ENCODE measurements at regions not wholly inside any gene's neighbourhood (a gene's known extent, or its start where the extent isn't known, plus 50 kb on each side); places are given as distances from the start of the nearest gene placed in this dataset.
A peak's percentile ranks its signal among the peaks of the same experiment; 100 is the strongest.

GRCh38 chr18:78073275-78073674 lies 823.6 kb downstream of the GALR1 start:
- Mint-ChIP-seq H3K27ac (no peak overlapping the region), H3K4me3 (ENCODE audit: low read depth) (no peak overlapping the region), H3K4me1 (ENCODE audit: low read depth) (peaks cover 1% of the 10 kb centered on the region), H3K27me3 (peaks cover 14% of the 10 kb centered on the region), H3K36me3 (ENCODE audit: insufficient read depth) (no peaks in the 10 kb centered on the region), H3K9me3 (ENCODE audit: low read depth) (no peaks in the 10 kb centered on the region)
- peak; percentile 26 for TF ChIP-seq CTCF (IDR thresholded peaks at IDR 0.05; ENCODE audit: unreplicated experiment)
- no peak for DNase-seq (ENCODE audit: low spot score, unreplicated experiment)

GRCh38 chr18:78074400-78075020 lies 824.9 kb downstream of the GALR1 start:
- no peak for TF ChIP-seq CTCF (IDR thresholded peaks at IDR 0.05; ENCODE audit: unreplicated experiment)
- Mint-ChIP-seq H3K36me3 (ENCODE audit: insufficient read depth) (no peaks in the 10 kb centered on the region), H3K27ac (no peak overlapping the region), H3K27me3 (peaks cover 11% of the 10 kb centered on the region), H3K9me3 (ENCODE audit: low read depth) (no peaks in the 10 kb centered on the region), H3K4me3 (ENCODE audit: low read depth) (no peak overlapping the region), H3K4me1 (ENCODE audit: low read depth) (peaks cover 2% of the 10 kb centered on the region)
- no peak for DNase-seq (ENCODE audit: low spot score, unreplicated experiment)

- H3K9me3 Mint-ChIP-seq (ENCODE audit: low read depth), result no peaks in the 10 kb centered on the region
- no peak for TF ChIP-seq CTCF (IDR thresholded peaks at IDR 0.05; ENCODE audit: unreplicated experiment)
- DNase-seq (ENCODE audit: low spot score, unreplicated experiment), result no peak
- H3K27me3 Mint-ChIP-seq, result peaks cover 2% of the 10 kb centered on the region
- no peaks in the 10 kb centered on the region for H3K36me3 Mint-ChIP-seq (ENCODE audit: insufficient read depth)
- H3K4me1 Mint-ChIP-seq (ENCODE audit: low read depth), result peaks cover 2% of the 10 kb centered on the region
- H3K27ac Mint-ChIP-seq, result no peak overlapping the region
- no peak overlapping the region for H3K4me3 Mint-ChIP-seq (ENCODE audit: low read depth)
These were observed 830.4 kb downstream of the GALR1 start for GRCh38 chr18:78080081-78080480.

GRCh38 chr18:78080761-78081160 lies 831.1 kb downstream of the GALR1 start:
- TF ChIP-seq CTCF (IDR thresholded peaks at IDR 0.05; ENCODE audit: unreplicated experiment), result no peak
- H3K36me3 Mint-ChIP-seq (ENCODE audit: insufficient read depth), result no peaks in the 10 kb centered on the region
- DNase-seq (ENCODE audit: low spot score, unreplicated experiment), result no peak
- H3K27me3 Mint-ChIP-seq, result peaks cover 2% of the 10 kb centered on the region
- no peak overlapping the region for H3K27ac Mint-ChIP-seq
- no peaks in the 10 kb centered on the region for H3K9me3 Mint-ChIP-seq (ENCODE audit: low read depth)
- H3K4me3 Mint-ChIP-seq (ENCODE audit: low read depth), result no peak overlapping the region
- peaks cover 2% of the 10 kb centered on the region for H3K4me1 Mint-ChIP-seq (ENCODE audit: low read depth)

GRCh38 chr18:78082816-78083215 lies 833.2 kb downstream of the GALR1 start:
- DNase-seq (ENCODE audit: low spot score, unreplicated experiment), result no peak
- no peak overlapping the region for H3K27ac Mint-ChIP-seq
- TF ChIP-seq CTCF (IDR thresholded peaks at IDR 0.05; ENCODE audit: unreplicated experiment), result no peak
- H3K4me1 Mint-ChIP-seq (ENCODE audit: low read depth), result peaks cover 2% of the 10 kb centered on the region
- H3K36me3 Mint-ChIP-seq (ENCODE audit: insufficient read depth), result no peaks in the 10 kb centered on the region
- no peaks in the 10 kb centered on the region for H3K9me3 Mint-ChIP-seq (ENCODE audit: low read depth)
- peaks cover 2% of the 10 kb centered on the region for H3K27me3 Mint-ChIP-seq
- H3K4me3 Mint-ChIP-seq (ENCODE audit: low read depth), result no peak overlapping the region
